ENCODE measurements at regions not wholly inside any gene's neighbourhood (a gene's known extent, or its start where the extent isn't known, plus 50 kb on each side); places are given as distances from the start of the nearest gene placed in this dataset.
"Not testable (repeated sequence)": the region's sequence is repeated elsewhere in the genome, so short reads cannot be mapped to it uniquely, and the experiment has no call there.

- TF ChIP-seq, protein P1, sequence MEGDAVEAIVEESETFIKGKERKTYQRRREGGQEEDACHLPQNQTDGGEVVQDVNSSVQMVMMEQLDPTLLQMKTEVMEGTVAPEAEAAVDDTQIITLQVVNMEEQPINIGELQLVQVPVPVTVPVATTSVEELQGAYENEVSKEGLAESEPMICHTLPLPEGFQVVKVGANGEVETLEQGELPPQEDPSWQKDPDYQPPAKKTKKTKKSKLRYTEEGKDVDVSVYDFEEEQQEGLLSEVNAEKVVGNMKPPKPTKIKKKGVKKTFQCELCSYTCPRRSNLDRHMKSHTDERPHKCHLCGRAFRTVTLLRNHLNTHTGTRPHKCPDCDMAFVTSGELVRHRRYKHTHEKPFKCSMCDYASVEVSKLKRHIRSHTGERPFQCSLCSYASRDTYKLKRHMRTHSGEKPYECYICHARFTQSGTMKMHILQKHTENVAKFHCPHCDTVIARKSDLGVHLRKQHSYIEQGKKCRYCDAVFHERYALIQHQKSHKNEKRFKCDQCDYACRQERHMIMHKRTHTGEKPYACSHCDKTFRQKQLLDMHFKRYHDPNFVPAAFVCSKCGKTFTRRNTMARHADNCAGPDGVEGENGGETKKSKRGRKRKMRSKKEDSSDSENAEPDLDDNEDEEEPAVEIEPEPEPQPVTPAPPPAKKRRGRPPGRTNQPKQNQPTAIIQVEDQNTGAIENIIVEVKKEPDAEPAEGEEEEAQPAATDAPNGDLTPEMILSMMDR (IDR thresholded peaks at IDR 0.05), result not testable (repeated sequence)
- TF ChIP-seq POLR2A (IDR thresholded peaks at IDR 0.05), result not testable (repeated sequence)
Measured at GRCh38 chr4:49213250-49213649, 227.2 kb downstream of the CWH43 start.

Measured in thyroid gland (tissue), 4 donors.